GM21526 (cell line): ENCODE measurements at regions not wholly inside any gene's neighbourhood (a gene's known extent, or its start where the extent isn't known, plus 50 kb on each side); places are given as distances from the start of the nearest gene placed in this dataset.

ENCODE experiments used
- ATAC-seq: cut with Tn5 transposase; IDR thresholded peaks from one replicate; pipeline ENCODE4 v1.9.1; 2021; ENCODE audit warnings: moderate library complexity; ENCODE audit not compliant: unreplicated experiment, low FRiP score

DNA sequence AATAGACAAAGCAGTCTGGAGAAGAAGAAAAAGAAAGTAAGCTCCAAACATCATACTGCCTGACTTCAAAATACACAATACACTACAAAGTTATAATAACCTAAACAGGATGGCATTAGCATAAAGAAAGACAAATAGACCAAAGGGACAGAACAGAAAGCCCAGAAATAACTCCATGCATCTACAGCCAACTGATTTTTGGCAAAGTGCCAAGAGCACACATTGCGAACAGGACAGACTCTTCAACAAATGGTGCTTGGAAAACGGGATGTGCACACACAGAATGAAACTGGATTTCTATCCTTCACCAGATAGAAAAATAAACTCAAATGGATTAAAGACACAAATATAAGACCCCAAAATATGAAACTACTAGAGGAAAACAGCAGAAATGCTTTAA is 66.6 kb upstream of the SPATA31E1 start:
- no peak for ATAC-seq

DNA sequence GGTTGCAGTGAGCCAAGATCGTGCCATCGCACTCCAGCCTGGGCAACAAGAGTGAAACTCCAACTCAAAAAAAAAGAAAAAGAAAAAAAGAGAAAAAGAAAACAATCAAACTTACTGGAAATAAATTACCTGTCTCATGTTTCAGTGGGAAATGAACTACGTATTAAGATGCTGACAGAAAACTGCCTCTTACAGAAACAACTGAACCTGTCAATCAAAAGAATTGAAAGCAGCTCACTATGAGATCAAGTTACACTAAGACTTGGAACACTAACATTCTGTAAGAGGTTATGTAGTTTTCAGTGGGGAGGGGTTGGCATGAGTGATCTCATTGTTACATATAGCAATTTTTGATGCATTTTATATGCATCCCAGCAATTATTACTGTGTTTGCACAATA is 64.4 kb upstream of the SPATA31E1 start:
- no peak for ATAC-seq

DNA sequence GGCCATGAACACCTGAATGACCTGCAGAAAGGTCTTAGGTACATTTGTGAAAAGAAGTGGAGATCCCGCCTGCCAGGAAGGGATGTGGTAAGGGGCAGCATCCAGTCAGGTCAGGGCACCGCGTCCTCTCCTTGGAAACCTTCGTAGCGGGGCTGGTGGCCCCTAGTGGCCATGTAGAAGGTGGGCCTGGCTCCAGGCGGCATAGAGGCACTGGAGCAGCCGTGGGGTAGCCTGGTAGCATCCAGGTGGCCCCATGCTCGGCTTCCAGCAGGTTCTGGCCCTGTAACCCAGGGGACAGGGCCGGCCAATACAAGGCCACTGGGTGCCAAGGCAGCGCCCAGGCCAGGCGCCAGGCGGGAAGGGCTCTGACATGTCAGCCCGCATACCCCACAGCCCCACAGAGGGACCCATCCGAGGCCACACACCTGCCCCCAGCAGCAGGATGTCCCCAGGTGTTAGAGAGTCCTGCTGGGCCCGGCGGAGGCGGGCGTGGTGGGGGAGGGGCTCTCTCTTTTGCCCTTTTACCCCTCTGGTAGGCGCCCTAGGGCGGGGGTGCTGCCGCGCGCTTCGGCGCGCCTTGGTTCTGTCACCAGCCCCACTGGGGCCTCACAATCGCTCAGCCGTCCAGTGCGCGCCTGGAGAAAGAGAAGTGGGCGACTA is 58.3 kb upstream of the SPATA31E1 start:
- ATAC-seq: no peak

DNA sequence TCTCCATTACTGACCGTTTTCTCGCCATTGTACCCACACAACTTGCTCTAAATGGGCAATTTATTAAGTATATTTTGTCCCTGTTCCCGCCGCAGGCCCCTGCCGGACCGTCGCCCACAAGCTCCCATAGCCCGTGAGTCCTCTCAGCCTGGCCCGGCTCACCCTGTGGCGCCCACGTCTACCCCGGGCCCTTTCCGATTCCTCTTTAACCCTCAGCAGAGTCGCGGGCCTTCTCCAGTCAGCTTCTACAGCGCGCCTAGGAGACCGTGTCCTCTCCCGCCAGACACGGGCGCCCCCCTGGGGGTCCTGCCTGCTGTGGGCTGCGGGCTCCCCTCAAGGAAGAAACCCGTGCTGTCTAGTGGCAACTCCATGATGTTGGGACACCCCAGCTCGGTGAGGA is 57.8 kb upstream of the SPATA31E1 start:
- no peak for ATAC-seq

DNA sequence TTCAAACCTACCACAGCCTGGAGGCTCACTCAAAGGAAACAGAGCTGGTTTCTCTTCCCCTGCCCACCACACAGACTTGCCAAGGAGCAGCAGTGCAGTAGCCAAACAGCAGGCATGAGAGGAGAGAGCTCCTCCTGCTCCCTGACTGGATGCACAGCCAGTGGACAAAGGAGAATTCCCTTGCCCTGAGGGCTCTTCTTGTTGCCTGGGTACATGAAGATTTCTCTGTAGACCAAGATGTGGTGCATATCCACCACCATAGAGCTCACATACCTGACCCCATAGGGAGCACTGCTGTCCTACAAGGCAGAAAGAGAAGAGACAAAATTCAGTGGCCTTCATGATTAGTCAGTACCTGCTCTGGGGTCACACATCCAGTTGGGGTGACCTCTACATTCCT is 56.3 kb upstream of the SPATA31E1 start:
- ATAC-seq: no peak

DNA sequence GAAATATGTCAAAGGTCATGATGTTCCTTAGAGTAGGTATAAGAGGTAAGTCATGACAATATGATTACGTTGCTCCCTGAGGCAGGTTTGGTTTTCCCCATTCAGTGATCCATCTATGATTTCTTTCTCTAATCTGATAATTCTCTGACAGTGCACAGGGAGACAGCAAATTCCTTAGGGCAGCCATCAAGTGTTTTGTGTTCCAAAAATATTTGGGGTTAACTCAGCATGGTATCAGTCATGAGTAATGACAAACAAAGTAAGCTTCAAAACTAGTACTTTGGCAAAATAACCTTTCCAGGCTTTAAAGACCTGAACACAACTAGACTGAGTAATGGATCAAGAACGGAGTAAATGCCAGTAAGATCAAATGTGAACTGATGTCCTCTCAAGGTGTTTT is 55.3 kb upstream of the SPATA31E1 start:
- no peak for ATAC-seq

DNA sequence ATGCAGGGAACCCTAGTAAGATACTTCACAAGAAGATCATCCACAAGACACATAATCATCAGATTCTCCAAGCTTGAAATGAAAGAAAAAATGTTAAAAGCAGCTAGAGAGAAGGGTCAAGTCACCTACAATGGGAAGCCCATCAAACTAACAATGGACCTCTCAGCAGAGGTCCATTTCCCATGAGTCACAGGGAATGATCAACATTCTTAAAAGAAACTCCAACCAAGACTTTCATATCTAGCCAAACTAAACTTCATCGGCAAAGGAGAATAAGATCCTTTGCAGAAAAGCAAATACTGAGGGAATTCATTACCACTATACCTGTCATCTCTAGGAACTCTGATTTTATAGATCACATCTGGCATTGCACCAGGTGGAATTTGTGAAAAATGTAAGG is 52.9 kb upstream of the SPATA31E1 start:
- ATAC-seq: no peak

DNA sequence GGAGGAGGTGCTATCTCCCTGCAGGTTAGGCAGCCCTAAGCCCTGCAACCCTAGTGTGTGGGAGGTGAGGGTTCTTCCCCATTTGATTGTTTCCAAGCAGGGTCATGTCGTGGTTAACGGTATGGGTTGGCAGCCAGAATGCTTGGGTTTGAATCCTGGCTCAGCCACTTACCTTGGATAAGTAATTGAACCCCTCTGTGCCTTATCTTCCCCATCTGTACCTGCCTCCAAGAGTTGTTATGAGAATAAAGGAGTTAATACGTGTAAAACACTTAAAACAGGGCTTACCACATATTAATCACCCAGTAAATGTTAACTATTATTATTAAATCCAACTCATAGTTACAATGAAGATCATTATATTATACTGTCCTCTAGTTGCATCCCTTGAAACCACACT is 52.2 kb upstream of the SPATA31E1 start:
- no peak for ATAC-seq

DNA sequence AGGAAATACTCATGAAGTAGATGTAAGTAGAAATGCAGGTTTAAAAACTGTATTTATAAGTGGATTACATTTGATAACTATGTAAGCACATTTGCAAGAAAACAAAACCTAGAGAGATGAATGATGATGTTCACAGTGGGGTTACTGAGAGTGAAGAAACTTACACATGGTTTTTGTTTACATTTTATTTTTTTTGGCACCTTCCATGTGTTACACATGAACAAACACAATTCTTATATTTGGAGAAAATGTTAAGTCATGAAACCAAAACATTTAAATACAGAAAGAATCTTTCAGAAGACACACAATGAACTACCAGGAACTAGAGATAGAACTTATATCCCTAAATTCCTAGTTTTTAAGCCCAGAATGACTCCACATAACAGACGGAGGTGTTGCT is 51.5 kb upstream of the SPATA31E1 start:
- ATAC-seq: no peak
